ENCODE measurements at regions not wholly inside any gene's neighbourhood (a gene's known extent, or its start where the extent isn't known, plus 50 kb on each side); places are given as distances from the start of the nearest gene placed in this dataset.

- Histone ChIP-seq H3K4me2 (ENCODE audit: low read length) (no peak overlapping the region), H3K4me3 (replicated peaks in 1 of 2; ENCODE audit: low read depth in 1 of 2, low read length in 2 of 2) (no peak overlapping the region), H3K9me2 (ENCODE audit: insufficient read depth) (no peaks in the 10 kb centered on the region), H2AFZ (ENCODE audit: low read depth, low read length, poor library complexity, severe bottlenecking) (no peak overlapping the region), H4K20me1 (ENCODE audit: insufficient read depth) (no peaks in the 10 kb centered on the region), H3K4me1 (ENCODE audit: control insufficient read depth in 1 of 2, insufficient read depth in 2 of 2, low read length in 2 of 2) (no peaks in the 10 kb centered on the region), H3K36me3 (ENCODE audit: control insufficient read depth in 1 of 2, insufficient read depth in 2 of 2, low read length in 2 of 2) (no peaks in the 10 kb centered on the region), H3K27ac (ENCODE audit: low read depth, low read length) (no peak overlapping the region), H3K79me2 (ENCODE audit: insufficient read depth, low read length) (no peaks in the 10 kb centered on the region), H3K9ac (ENCODE audit: low read length) (no peak overlapping the region), H3K27me3 (ENCODE audit: insufficient read depth, low read length) (no peaks in the 10 kb centered on the region), H3K9me3 (ENCODE audit: control insufficient read depth in 1 of 2, insufficient read depth in 1 of 2, low read depth in 1 of 2, low read length in 2 of 2) (no peaks in the 10 kb centered on the region)
- ATAC-seq: no peak
- ChIA-PET CTCF (no interaction called here), POLR2A (no interaction called here), RAD21 (ENCODE audit: low non-redundant PET in 1 of 2, low total read pairs in 2 of 2, uncharacterized antibody in 2 of 2, unreplicated experiment in 2 of 2) (no interaction called here)
- no peak for DNase-seq (ENCODE audit: low read depth, low spot score)
- no peak for TF ChIP-seq SRF (IDR thresholded peaks at IDR 0.05; ENCODE audit: low read depth)
- TF ChIP-seq SP1 (IDR thresholded peaks at IDR 0.05; ENCODE audit: low read depth): no peak
- no peak for TF ChIP-seq CBX3 (IDR thresholded peaks at IDR 0.05; ENCODE audit: low read depth)
- TF ChIP-seq ZNF274 (IDR thresholded peaks at IDR 0.05; ENCODE audit: low read depth, low read length): no peak
- no peak for TF ChIP-seq CEBPB (IDR thresholded peaks at IDR 0.05; ENCODE audit: low read depth)
- TF ChIP-seq POLR2AphosphoS5 (IDR thresholded peaks at IDR 0.05; ENCODE audit: low read depth, low read length): no peak
- no peak for TF ChIP-seq REST (IDR thresholded peaks at IDR 0.05; ENCODE audit: low read depth)
- TF ChIP-seq RAD21 (IDR thresholded peaks at IDR 0.05; ENCODE audit: low read depth): no peak
- TF ChIP-seq YY1 (IDR thresholded peaks at IDR 0.05; ENCODE audit: extremely low read depth, insufficient replicate concordance, low read depth, low read length): no peak
- TF ChIP-seq ZBTB33 (IDR thresholded peaks at IDR 0.05; ENCODE audit: extremely low read depth, insufficient replicate concordance, low read length): no peak
- no peak for TF ChIP-seq JUND (IDR thresholded peaks at IDR 0.05)
- TF ChIP-seq POLR2A (IDR thresholded peaks at IDR 0.05; ENCODE audit: borderline replicate concordance, extremely low read depth, insufficient read depth, insufficient read length): no peak
- no peak for TF ChIP-seq TCF7L2 (IDR thresholded peaks at IDR 0.05; ENCODE audit: borderline replicate concordance, extremely low read depth, insufficient read depth, insufficient read length)
- intact Hi-C loops (cut with micrococcal nuclease): loop anchor here (5.0 kb wide), 1 partner anchor 487 kb away; no protein-coding TSS in a partner anchor
- no TSS peak for BruUV-seq (replicated peaks)
Observed at GRCh38 chr9:95729669-95730368, 145.7 kb upstream of the ERCC6L2 start.
